ENCODE measurements at regions not wholly inside any gene's neighbourhood (a gene's known extent, or its start where the extent isn't known, plus 50 kb on each side); places are given as distances from the start of the nearest gene placed in this dataset.

DNA sequence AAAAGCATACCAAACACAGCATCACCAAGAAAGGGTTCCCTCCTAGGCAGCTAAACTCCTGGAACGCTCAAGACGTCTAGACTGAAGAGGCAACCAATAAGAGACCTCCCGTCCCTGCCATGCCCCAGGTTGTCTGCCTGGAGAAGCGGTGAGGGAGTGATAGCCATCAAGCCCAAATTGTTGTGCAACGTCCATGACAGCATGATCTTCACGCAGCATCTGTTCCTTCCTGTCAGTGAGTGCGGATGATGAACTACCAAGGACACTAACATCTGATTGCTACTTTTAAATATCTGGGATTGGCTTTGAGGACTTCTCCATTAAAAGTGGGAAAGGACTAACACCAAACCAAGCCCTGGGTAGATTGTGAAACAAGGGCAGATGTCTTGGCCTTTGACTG lies 149.7 kb downstream of the TXNL1 start (continued):
- TF ChIP-seq CHD7 (IDR thresholded peaks at IDR 0.05; ENCODE audit: insufficient replicate concordance, low read length) (no peak), E2F6 (IDR thresholded peaks at IDR 0.05) (no peak), SP4 (IDR thresholded peaks at IDR 0.05; ENCODE audit: low read length) (no peak), YY1 (IDR thresholded peaks at IDR 0.05; ENCODE audit: low read depth, low read length) (no peak), SAP30 (IDR thresholded peaks at IDR 0.05; ENCODE audit: insufficient read depth, insufficient replicate concordance, low read length) (no peak), ASH2L (IDR thresholded peaks at IDR 0.05; ENCODE audit: low read length) (no peak), TEAD4 (IDR thresholded peaks at IDR 0.05; ENCODE audit: low read depth, low read length) (no peak), GTF2F1 (IDR thresholded peaks at IDR 0.05; ENCODE audit: borderline replicate concordance, low read depth, low read length) (no peak)
- TF ChIP-seq, protein P1, sequence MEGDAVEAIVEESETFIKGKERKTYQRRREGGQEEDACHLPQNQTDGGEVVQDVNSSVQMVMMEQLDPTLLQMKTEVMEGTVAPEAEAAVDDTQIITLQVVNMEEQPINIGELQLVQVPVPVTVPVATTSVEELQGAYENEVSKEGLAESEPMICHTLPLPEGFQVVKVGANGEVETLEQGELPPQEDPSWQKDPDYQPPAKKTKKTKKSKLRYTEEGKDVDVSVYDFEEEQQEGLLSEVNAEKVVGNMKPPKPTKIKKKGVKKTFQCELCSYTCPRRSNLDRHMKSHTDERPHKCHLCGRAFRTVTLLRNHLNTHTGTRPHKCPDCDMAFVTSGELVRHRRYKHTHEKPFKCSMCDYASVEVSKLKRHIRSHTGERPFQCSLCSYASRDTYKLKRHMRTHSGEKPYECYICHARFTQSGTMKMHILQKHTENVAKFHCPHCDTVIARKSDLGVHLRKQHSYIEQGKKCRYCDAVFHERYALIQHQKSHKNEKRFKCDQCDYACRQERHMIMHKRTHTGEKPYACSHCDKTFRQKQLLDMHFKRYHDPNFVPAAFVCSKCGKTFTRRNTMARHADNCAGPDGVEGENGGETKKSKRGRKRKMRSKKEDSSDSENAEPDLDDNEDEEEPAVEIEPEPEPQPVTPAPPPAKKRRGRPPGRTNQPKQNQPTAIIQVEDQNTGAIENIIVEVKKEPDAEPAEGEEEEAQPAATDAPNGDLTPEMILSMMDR (IDR thresholded peaks at IDR 0.05; ENCODE audit: control extremely low read depth in 1 of 3, insufficient read depth in 1 of 3, low read depth in 1 of 3, low read length in 3 of 3), result no peak

Measured in H1 (cell line).